ENCODE measurements at regions not wholly inside any gene's neighbourhood (a gene's known extent, or its start where the extent isn't known, plus 50 kb on each side); places are given as distances from the start of the nearest gene placed in this dataset.

DNA sequence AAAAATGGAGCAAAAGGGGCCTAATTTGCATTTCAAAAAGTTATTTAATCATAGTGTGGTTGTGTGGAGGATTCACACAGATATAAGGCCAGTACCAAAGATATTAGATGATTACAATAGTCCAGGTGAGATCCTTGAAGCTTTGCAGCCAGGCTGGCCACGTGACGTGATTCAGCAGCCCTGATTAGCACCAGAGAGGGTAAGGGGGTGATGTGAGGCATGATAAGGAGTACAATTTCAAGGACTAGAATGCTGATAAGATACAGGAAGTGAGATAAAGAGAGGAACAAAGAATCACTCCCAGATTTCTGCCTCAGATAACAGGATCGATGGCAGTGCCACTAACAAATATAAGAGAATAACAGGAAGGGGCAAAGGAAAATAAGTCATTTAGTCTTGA, 108.4 kb upstream of the PALS2 start:
- H3K27me3 ChIP-seq (ENCODE audit: insufficient read depth, poor library complexity, severe bottlenecking) = no peaks in the 10 kb centered on the region
- no peak for TF ChIP-seq POLR2AphosphoS5 (IDR thresholded peaks at IDR 0.05; ENCODE audit: low read depth)
- DNase-seq (ENCODE audit: low read depth in 1 of 2, low spot score in 1 of 2) = no peak
- no peak overlapping the region for H3K27ac ChIP-seq (replicated peaks)
- no peak overlapping the region for H3K4me3 ChIP-seq (replicated peaks; ENCODE audit: insufficient read depth, low read length)

DNA sequence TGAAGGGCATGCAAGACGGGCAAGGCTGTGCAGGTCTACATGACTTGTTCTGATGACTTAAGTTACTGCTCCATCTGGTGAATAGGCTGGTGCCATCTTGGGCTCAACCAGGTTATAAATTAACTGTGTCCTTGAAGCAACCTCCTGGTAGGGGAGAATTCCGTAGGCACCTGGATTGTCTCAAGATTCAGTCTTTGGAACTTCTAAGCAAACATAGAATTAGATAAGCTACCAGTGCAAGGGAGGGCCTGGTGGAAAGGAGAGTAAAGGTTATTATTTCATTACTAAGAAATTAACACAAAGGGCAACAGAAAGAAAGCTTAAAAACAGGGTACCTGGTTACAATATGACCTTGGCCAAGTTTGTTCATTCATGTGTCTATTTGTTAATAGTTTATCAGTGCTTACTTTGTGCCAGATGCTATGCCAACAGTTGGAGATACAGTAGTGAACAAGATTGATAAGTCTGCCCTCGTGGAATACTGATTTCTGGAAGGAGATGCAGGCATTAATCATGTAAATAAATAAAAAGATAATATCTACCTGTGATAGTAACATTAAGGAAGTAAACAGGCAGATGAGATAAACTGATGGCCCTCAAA, 107.0 kb upstream of the PALS2 start:
- no peak for TF ChIP-seq SPI1 (IDR thresholded peaks at IDR 0.05; ENCODE audit: borderline replicate concordance, low read depth)
- TF ChIP-seq, protein P1, sequence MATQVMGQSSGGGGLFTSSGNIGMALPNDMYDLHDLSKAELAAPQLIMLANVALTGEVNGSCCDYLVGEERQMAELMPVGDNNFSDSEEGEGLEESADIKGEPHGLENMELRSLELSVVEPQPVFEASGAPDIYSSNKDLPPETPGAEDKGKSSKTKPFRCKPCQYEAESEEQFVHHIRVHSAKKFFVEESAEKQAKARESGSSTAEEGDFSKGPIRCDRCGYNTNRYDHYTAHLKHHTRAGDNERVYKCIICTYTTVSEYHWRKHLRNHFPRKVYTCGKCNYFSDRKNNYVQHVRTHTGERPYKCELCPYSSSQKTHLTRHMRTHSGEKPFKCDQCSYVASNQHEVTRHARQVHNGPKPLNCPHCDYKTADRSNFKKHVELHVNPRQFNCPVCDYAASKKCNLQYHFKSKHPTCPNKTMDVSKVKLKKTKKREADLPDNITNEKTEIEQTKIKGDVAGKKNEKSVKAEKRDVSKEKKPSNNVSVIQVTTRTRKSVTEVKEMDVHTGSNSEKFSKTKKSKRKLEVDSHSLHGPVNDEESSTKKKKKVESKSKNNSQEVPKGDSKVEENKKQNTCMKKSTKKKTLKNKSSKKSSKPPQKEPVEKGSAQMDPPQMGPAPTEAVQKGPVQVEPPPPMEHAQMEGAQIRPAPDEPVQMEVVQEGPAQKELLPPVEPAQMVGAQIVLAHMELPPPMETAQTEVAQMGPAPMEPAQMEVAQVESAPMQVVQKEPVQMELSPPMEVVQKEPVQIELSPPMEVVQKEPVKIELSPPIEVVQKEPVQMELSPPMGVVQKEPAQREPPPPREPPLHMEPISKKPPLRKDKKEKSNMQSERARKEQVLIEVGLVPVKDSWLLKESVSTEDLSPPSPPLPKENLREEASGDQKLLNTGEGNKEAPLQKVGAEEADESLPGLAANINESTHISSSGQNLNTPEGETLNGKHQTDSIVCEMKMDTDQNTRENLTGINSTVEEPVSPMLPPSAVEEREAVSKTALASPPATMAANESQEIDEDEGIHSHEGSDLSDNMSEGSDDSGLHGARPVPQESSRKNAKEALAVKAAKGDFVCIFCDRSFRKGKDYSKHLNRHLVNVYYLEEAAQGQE (IDR thresholded peaks at IDR 0.05; ENCODE audit: insufficient replicate concordance, low read depth) = no peak
- no peak for TF ChIP-seq GABPA (IDR thresholded peaks at IDR 0.05; ENCODE audit: low read depth)
- no peak for TF ChIP-seq CTCF (IDR thresholded peaks at IDR 0.05; ENCODE audit: insufficient read depth, low read length)
- TF ChIP-seq POLR2AphosphoS5 (IDR thresholded peaks at IDR 0.05; ENCODE audit: low read depth) = no peak
- H3K4me3 ChIP-seq (replicated peaks; ENCODE audit: insufficient read depth, low read length) = no peak overlapping the region
- H3K27me3 ChIP-seq (ENCODE audit: insufficient read depth, poor library complexity, severe bottlenecking) = no peaks in the 10 kb centered on the region
- H3K27ac ChIP-seq (replicated peaks) = no peak overlapping the region
- DNase-seq (ENCODE audit: low read depth in 1 of 2, low spot score in 1 of 2) = no peak

- no peak for TF ChIP-seq SPI1 (IDR thresholded peaks at IDR 0.05; ENCODE audit: borderline replicate concordance, low read depth)
- TF ChIP-seq CTCF (IDR thresholded peaks at IDR 0.05; ENCODE audit: insufficient read depth, low read length) = no peak
- TF ChIP-seq, protein P1 (IDR thresholded peaks at IDR 0.05; ENCODE audit: insufficient replicate concordance, low read depth) = no peak
- no peak for TF ChIP-seq GABPA (IDR thresholded peaks at IDR 0.05; ENCODE audit: low read depth)
- no peak for TF ChIP-seq POLR2AphosphoS5 (IDR thresholded peaks at IDR 0.05; ENCODE audit: low read depth)
- Histone ChIP-seq H3K27ac (replicated peaks) (no peak overlapping the region), H3K27me3 (ENCODE audit: insufficient read depth, poor library complexity, severe bottlenecking) (no peaks in the 10 kb centered on the region), H3K4me3 (replicated peaks; ENCODE audit: insufficient read depth, low read length) (no peak overlapping the region)
- DNase-seq (ENCODE audit: low read depth in 1 of 2, low spot score in 1 of 2) = peak in 1 of 2 experiments; percentile 1
Measured at GRCh38 chr7:24469118-24469517, 104.1 kb upstream of the PALS2 start.

DNA sequence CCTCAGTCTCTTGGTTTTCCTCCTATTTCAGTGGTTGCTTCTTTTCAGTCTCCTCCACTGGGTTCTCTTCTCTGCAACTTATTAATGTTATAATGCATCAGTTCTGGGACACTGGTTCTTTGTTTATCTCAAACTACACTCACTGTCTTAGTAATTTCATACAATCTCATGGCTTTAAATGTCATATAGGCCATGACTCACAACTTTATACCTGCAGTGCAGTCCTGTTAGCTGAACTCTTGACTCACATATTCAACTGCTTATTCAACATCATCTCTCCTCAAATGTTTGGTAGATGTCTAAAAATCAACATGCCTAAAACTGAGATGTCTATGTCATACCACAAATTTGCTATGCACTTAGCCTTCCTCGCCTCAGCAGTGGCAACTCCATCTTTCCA, 101.2 kb upstream of the PALS2 start:
- TF ChIP-seq, protein P1 (IDR thresholded peaks at IDR 0.05; ENCODE audit: insufficient replicate concordance, low read depth) = no peak
- no peak for TF ChIP-seq GABPA (IDR thresholded peaks at IDR 0.05; ENCODE audit: low read depth)
- Histone ChIP-seq H3K4me3 (replicated peaks; ENCODE audit: insufficient read depth, low read length) (no peak overlapping the region), H3K27me3 (ENCODE audit: insufficient read depth, poor library complexity, severe bottlenecking) (no peaks in the 10 kb centered on the region), H3K27ac (replicated peaks) (no peak overlapping the region)
- no peak for DNase-seq (ENCODE audit: low read depth in 1 of 2, low spot score in 1 of 2)
